HL-60 (cell line): ENCODE measurements at regions not wholly inside any gene's neighbourhood (a gene's known extent, or its start where the extent isn't known, plus 50 kb on each side); places are given as distances from the start of the nearest gene placed in this dataset.

Experiments
- DNase-seq, 2 experiments: peaks; one replicate each; pipeline ENCODE4 v3.0.0-alpha.2; 2010 to 2020; ENCODE audit warnings: low read depth in 1 of 2, low spot score in 1 of 2
- H3K27ac ChIP-seq: fragments of 250-450 bp; sonication (Bioruptor Pico); replicated peaks from 2 replicates; pipeline ENCODE4 v1.5.1; 2020; ENCODE audit warnings: mild to moderate bottlenecking, moderate library complexity
- H3K27me3 ChIP-seq: fragments of 250-450 bp; sonication (Bioruptor Pico); 2 replicates; pipeline ENCODE4 v1.5.1; 2021; ENCODE audit warnings: mild to moderate bottlenecking, moderate library complexity; ENCODE audit not compliant: insufficient read depth, poor library complexity, severe bottlenecking
- H3K4me3 ChIP-seq: replicated peaks from 2 replicates; pipeline ENCODE4 v1.5.1; 2011; ENCODE audit warnings: mild to moderate bottlenecking, control low read depth, low read length; ENCODE audit not compliant: insufficient read depth
- CTCF ChIP-seq: IDR thresholded peaks from one replicate; pipeline ENCODE4 v1.5.1; 2011; ENCODE audit warnings: low read length, control low read depth, inconsistent platforms; ENCODE audit not compliant: insufficient read depth
- GABPA ChIP-seq: IDR thresholded peaks from 2 replicates; pipeline ENCODE4 v1.6.1; 2012; ENCODE audit warnings: low read depth
- POLR2AphosphoS5 ChIP-seq: IDR thresholded peaks from 2 replicates; pipeline ENCODE4 v1.6.1; 2012; ENCODE audit warnings: low read depth
- REST ChIP-seq: IDR thresholded peaks from 2 replicates; pipeline ENCODE4 v1.6.1; 2012; ENCODE audit warnings: low read depth; ENCODE audit not compliant: insufficient replicate concordance
- SPI1 ChIP-seq: IDR thresholded peaks from 2 replicates; pipeline ENCODE4 v1.6.1; 2012; ENCODE audit warnings: low read depth, mild to moderate bottlenecking, borderline replicate concordance

GRCh38 chr11:70674605-70675004 is 276.3 kb downstream of the CTTN start:
- TF ChIP-seq REST (no peak), POLR2AphosphoS5 (no peak), SPI1 (no peak), GABPA (no peak), CTCF (no peak)
- Histone ChIP-seq H3K27me3 (peaks cover 2% of the 10 kb centered on the region), H3K27ac (no peak overlapping the region), H3K4me3 (no peak overlapping the region)
- DNase-seq: no peak

- no peaks in the 10 kb centered on the region for H3K27me3 ChIP-seq
- H3K27ac ChIP-seq: no peak overlapping the region
- TF ChIP-seq POLR2AphosphoS5 (no peak), CTCF (no peak), SPI1 (no peak), GABPA (no peak)
- no peak overlapping the region for H3K4me3 ChIP-seq
- DNase-seq: no peak
These were observed 277.5 kb downstream of the CTTN start for GRCh38 chr11:70675697-70676374.

GRCh38 chr11:70677232-70677916 is 279.0 kb downstream of the CTTN start:
- Histone ChIP-seq H3K27ac (no peak overlapping the region), H3K4me3 (no peak overlapping the region), H3K27me3 (no peaks in the 10 kb centered on the region)
- TF ChIP-seq SPI1 (no peak), GABPA (no peak)
- DNase-seq: no peak

- Histone ChIP-seq H3K4me3 (no peak overlapping the region), H3K27me3 (no peaks in the 10 kb centered on the region), H3K27ac (no peak overlapping the region)
- DNase-seq: no peak
- no peak for TF ChIP-seq REST
- no peak for TF ChIP-seq POLR2AphosphoS5
- TF ChIP-seq SPI1: no peak
- no peak for TF ChIP-seq GABPA
- no peak for TF ChIP-seq CTCF
These were observed 280.9 kb downstream of the CTTN start for GRCh38 chr11:70678931-70679900.
